ENCODE measurements at regions not wholly inside any gene's neighbourhood (a gene's known extent, or its start where the extent isn't known, plus 50 kb on each side); places are given as distances from the start of the nearest gene placed in this dataset.

- no peak for TF ChIP-seq CTCF (conservative IDR thresholded peaks at IDR 0.05; ENCODE audit: low read depth in 2 of 2)
- TF ChIP-seq EZH2phosphoT487 (IDR thresholded peaks at IDR 0.05; ENCODE audit: unreplicated experiment) = no peak
- TF ChIP-seq REST (IDR thresholded peaks at IDR 0.05; ENCODE audit: unreplicated experiment) = no peak
- no peak for TF ChIP-seq POLR2AphosphoS5 (IDR thresholded peaks at IDR 0.05; ENCODE audit: low read depth)
- no peak for TF ChIP-seq EZH2 (IDR thresholded peaks at IDR 0.05; ENCODE audit: low read depth, unreplicated experiment)
- no peak for TF ChIP-seq JUNB (IDR thresholded peaks at IDR 0.05; ENCODE audit: unreplicated experiment)
These were observed 189.3 kb downstream of the POLR1F start for GRCh38 chr7:19519443-19520021.
